ENCODE measurements at regions not wholly inside any gene's neighbourhood (a gene's known extent, or its start where the extent isn't known, plus 50 kb on each side); places are given as distances from the start of the nearest gene placed in this dataset.

GRCh38 chr11:128303383-128303782 is 284.0 kb downstream of the ETS1 start:
- Histone ChIP-seq H3K9ac (ENCODE audit: low read length) (no peak overlapping the region), H3K9me2 (ENCODE audit: insufficient read depth, low read length) (no peaks in the 10 kb centered on the region), H3K4me3 (ENCODE audit: low read length) (no peak overlapping the region), H3K9me3 (ENCODE audit: low read length) (no peaks in the 10 kb centered on the region), H3K27ac (ENCODE audit: low read length) (no peak overlapping the region), H2AFZ (ENCODE audit: low read depth, low read length) (no peak overlapping the region), H3K79me2 (replicated peaks; ENCODE audit: insufficient read depth, low read length) (no peaks in the 10 kb centered on the region), H3K4me2 (ENCODE audit: low read length) (no peak overlapping the region), H3F3A (ENCODE audit: insufficient read depth, low read length, poor library complexity, severe bottlenecking) (no peaks in the 10 kb centered on the region), H3K36me3 (ENCODE audit: insufficient read depth, low read length) (no peaks in the 10 kb centered on the region), H4K20me1 (ENCODE audit: insufficient read depth) (no peaks in the 10 kb centered on the region), H3K27me3 (ENCODE audit: insufficient read depth, low read depth, low read length) (no peaks in the 10 kb centered on the region)
- TF ChIP-seq EZH2 (IDR thresholded peaks at IDR 0.05; ENCODE audit: borderline replicate concordance, insufficient read depth, low read length, poor library complexity, severe bottlenecking) (no peak), TAF1 (IDR thresholded peaks at IDR 0.05; ENCODE audit: low read depth) (no peak), CTCF (IDR thresholded peaks at IDR 0.05; ENCODE audit: poor library complexity, severe bottlenecking) (no peak), POLR2AphosphoS5 (IDR thresholded peaks at IDR 0.05) (no peak), MXI1 (conservative IDR thresholded peaks at IDR 0.05; ENCODE audit: poor library complexity, severe bottlenecking) (no peak), EP300 (conservative IDR thresholded peaks at IDR 0.05; ENCODE audit: poor library complexity, severe bottlenecking) (no peak), RAD21 (conservative IDR thresholded peaks at IDR 0.05) (no peak), SMC3 (conservative IDR thresholded peaks at IDR 0.05; ENCODE audit: poor library complexity) (no peak), REST (IDR thresholded peaks at IDR 0.05; ENCODE audit: borderline replicate concordance) (no peak)

- H4K20me1 ChIP-seq (ENCODE audit: insufficient read depth), result no peaks in the 10 kb centered on the region
- no peaks in the 10 kb centered on the region for H3K9me2 ChIP-seq (ENCODE audit: insufficient read depth, low read length)
- H3K9me3 ChIP-seq (ENCODE audit: low read length), result no peaks in the 10 kb centered on the region
- no peaks in the 10 kb centered on the region for H3K79me2 ChIP-seq (replicated peaks; ENCODE audit: insufficient read depth, low read length)
- no peaks in the 10 kb centered on the region for H3K36me3 ChIP-seq (ENCODE audit: insufficient read depth, low read length)
- TF ChIP-seq TAF1 (IDR thresholded peaks at IDR 0.05; ENCODE audit: low read depth) (no peak), REST (IDR thresholded peaks at IDR 0.05; ENCODE audit: borderline replicate concordance) (no peak), SMC3 (conservative IDR thresholded peaks at IDR 0.05; ENCODE audit: poor library complexity) (no peak), POLR2AphosphoS5 (IDR thresholded peaks at IDR 0.05) (no peak)
- no peaks in the 10 kb centered on the region for H3F3A ChIP-seq (ENCODE audit: insufficient read depth, low read length, poor library complexity, severe bottlenecking)
- no peak overlapping the region for H3K4me2 ChIP-seq (ENCODE audit: low read length)
- no peak overlapping the region for H3K9ac ChIP-seq (ENCODE audit: low read length)
- H2AFZ ChIP-seq (ENCODE audit: low read depth, low read length), result no peak overlapping the region
- H3K27me3 ChIP-seq (ENCODE audit: insufficient read depth, low read depth, low read length), result no peaks in the 10 kb centered on the region
- H3K27ac ChIP-seq (ENCODE audit: low read length), result no peak overlapping the region
- H3K4me3 ChIP-seq (ENCODE audit: low read length), result no peak overlapping the region
Observed at GRCh38 chr11:128302425-128303186, 284.8 kb downstream of the ETS1 start.
